ACHN (cell line): ENCODE measurements at regions not wholly inside any gene's neighbourhood (a gene's known extent, or its start where the extent isn't known, plus 50 kb on each side); places are given as distances from the start of the nearest gene placed in this dataset.

Experiments used
- DNase-seq: peaks from one replicate; pipeline ENCODE4 v3.0.0-alpha.2; 2015
- in situ Hi-C: cut with HindIII; loops from 2 replicates; pipeline ENCODE4 v1.10.0; 2017; ENCODE audit warnings: low sequenced_read_pairs, low pct_ligation_motif_present, low pct_unique_long_range_greater_than_20kb

DNA sequence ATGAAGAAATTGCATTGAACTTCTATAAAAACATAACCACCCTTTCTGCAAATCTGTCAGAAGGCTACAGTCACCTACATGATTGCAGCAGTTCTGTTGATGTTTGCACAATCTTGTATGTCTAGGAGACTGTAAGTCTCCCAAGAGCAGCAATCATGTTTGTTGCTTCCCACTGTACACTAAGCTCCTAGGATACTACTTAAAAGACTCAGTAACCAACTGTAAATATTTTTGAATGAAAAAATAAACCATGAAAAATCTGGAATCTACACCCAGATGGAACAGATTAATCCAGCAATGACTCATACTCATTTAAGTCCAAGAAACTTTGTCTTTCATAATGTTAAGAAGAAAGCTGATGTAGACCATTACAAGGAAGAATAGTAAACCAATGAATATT, 168.5 kb upstream of the ATXN1 start:
- in situ Hi-C loops, result no loop called here
- no peak for DNase-seq

DNA sequence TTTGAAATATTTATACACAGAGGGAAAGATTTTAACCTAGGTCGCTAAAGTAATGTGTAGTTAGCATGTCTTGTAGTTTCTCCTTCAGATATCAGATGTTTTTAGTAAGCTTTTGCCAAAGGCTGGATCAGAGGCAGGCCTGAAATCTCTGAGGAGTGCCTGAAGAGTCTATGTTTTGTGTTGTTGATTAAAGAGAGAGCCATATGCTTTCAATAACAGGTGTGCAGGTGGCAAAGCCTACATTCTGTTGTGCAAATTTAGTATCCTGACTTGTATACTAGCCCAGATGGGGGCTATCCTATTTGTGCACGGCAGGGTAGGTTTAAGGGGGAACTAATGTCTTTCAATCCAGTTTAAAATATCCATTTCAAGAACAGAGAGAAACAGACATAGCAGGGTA, 167.1 kb upstream of the ATXN1 start:
- in situ Hi-C loops, result no loop called here
- DNase-seq, result no peak

DNA sequence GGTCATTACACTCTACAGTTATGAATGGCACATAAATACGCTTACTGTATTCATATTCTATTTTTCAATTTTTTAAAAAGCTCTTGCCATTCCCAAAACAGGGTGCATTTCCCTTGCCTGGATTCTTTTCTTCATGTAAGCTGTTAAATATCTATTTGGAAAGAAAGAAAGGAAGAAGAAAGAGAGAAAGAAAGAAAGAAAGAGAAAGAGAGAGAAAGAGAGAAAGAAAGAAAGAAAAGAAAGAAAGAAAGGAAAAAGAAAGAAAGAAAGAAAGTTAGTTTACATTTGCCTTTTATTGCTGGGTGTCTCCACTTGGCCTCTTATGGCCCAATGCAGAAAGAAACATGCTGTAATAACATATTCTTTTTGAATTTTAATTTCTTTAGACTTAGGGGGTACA, 165.9 kb upstream of the ATXN1 start:
- DNase-seq, result no peak
- in situ Hi-C loops, result no loop called here

DNA sequence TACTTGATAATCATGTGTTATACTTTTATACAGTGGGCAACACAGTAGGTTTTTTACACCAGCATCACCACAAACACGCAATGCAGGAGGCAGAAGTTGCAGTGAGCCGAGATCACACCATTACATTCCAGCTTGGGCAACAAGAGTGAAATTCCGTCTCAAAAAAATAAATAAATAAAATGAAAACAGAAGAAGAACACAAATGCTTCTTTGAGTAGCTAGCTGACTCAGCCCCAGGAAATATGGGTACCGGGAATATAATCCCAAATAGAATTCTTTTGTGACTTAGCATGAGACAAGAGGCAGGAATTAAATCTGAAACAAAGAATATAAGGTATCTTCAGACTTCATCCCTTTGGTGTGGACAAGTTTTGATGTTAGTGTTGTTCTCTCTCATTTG, 164.2 kb upstream of the ATXN1 start:
- in situ Hi-C loops, result no loop called here

DNA sequence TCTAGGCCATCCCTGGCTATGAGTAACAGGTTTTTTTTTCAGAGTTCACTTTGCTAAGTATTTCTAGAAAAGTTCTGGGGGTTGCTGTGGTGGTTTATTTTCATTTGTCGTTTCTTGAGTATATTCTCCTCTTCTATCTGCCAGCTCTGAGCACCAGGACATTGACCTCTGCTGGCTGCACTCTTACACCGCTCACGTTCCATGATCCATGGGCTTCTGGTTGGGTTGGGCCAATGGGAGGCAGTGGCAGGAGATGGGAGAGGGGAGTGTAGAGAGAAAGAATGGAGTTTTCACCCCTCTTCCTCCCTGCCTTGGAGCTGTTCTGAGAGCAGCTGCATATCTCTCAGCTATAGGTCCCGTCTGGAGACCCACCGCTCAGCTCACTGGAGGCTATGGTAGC, 161.0 kb upstream of the ATXN1 start:
- DNase-seq, result no peak
- in situ Hi-C loops, result no loop called here

More for the DNA sequence above, 164.2 kb upstream of the ATXN1 start:
- DNase-seq, result no peak

DNA sequence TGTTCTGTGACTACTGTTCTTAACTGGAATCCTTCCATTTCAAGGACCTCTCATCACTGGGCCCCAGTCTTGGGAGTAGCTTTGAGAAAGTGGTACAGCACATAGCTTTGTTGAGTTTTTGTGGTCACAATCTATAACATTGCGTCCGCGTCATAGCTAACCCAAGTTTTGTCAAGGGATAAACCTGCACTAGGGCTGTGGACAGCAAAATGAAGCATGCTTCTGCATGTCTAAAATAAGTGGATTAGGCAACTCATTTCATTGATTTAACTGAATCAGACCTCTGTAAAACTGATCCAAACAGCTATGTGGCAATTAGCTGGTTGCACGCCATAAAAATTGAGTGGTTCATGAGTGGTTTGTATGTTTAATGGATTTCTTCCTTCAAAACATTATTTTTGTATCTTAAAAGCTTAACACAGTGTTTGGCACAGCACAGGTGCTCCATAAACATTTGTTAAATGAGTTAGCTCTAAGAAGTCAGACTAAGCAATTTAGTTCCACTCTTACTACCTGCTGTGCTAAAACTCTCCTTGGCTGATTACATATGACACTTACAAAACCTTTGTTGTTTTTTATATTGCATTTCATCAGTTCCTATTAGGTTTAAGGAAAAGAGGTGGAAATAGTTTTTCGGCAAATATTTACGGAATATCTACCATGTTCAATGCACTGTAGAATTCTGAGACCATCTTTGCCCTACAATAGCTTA, 160.3 kb upstream of the ATXN1 start:
- in situ Hi-C loops, result no loop called here
- no peak for DNase-seq

DNA sequence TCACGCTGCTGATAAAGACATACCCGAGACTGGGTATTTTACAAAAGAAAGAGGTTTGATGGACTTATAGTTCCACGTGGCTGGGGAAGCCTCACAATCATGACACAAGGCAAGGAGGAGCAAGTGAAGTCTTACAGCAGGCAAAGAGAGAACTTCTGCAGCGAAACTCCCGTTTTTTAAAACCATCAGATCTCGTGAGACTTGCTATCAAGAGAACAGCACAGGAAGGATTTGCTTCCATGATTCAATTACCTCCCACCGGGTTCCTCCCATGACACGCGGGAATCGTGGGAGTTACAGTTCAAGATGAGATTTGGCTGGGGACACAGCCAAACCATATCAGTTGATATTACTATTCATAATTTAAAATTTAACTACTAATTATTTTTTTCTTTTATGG, 157.3 kb upstream of the ATXN1 start:
- in situ Hi-C loops, result no loop called here
- no peak for DNase-seq

DNA sequence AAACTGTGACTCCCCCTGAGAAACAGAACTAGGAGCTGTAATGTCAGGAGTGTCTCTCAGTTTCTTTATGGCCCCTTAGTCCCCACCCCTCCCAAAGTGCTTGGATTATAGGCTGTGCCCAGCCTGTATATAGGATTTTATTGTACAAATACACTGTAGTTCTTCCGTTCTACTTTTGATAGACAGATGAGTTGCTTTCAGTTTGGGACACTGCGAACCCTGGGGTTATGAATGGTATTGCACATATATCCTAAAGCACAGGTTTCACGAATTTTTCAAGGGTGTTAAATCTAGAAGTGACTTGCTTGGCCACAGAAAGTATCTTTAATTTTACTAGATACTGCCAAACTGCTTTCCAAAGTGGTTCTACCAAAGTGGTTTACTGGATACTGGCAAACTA, 152.9 kb upstream of the ATXN1 start:
- DNase-seq, result no peak
- in situ Hi-C loops, result no loop called here

DNA sequence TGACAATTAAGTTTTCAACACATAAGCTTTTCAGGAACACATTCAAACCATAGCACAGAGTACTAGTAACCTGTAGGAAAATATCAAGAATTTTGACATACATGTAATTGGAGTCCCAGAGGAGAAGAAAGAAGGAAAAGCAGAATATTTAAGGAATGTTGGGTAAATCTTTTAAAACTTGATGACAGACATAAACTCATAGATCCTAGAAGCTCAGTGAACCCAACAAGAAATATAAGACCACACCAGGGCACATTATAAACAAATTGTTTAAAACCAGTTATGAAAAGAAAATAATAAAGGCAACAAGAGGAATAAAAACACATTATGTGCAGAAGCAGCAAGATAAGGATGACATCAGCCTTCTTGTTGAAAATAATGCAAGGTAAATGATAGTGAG, 151.5 kb upstream of the ATXN1 start:
- no peak for DNase-seq
- in situ Hi-C loops, result no loop called here

DNA sequence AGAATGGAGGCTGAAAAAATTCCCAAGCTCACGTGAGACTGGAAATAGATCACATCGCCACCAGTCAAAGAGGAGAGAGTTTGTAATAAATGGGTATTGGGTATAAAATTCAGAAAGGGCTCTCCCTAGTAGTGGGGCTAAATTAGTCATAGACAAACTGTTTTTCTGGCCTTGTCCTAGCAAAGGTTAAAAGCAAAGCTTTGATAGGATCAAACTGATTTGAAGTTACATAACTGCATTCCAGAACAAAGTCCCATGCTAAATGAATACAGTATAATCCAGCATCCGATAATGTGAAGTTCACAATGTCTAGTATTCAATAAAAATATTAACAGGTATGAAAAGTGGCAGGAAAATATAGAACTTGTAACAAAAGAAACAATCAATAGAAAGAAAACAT, 149.8 kb upstream of the ATXN1 start:
- DNase-seq, result no peak
- in situ Hi-C loops, result no loop called here

DNA sequence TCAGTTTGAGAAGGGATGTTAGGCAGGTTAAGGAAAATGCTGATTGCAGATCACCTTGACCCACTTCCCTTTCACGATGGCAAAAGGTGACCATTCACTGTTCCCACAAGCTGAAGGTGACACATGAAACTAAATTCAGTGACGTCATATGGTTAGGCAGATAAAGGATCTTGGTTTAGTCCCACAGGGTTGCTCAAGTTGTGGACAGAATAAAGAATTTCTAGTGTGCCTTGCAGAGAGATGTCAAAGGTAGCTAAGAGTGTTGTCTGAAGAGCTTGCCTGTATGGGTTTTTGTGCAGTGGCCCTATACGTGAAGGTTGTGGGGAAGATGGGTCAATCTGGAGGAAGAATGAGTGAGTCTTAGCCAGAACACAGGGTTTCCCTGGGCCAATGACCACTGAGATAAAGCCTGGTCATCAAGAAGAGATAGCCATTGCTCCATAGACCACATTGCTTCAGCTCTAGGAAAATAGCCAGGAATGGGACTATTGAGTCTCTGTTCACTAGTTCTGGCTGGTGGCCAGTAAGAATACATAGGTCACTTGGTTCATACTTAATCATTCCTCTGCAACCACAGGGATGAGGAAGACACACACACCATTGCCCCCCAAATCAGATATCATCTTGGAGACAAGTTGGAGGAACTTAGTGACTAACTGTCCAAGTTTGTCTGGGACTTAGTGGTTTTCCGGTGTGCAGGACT, 148.5 kb upstream of the ATXN1 start:
- DNase-seq, result no peak
- in situ Hi-C loops, result no loop called here

DNA sequence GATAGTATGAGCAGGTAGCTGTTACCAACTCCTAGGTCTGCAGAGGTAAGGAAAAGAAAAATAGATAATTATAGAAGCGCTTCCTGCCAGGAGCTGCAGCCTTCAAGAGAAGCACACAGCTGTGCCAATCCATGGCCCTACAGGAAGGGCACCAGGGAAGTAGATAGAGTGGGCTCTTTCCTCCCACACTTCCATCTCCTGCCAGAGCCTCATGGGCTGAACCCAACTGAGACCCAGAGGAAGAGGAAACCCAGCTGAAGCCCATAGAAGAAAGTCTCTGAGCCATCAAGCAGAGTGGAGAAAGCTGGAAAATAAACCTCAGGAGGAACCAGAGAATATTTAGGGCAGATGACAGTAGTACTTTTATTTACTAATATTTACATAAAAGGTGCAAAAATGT, 146.7 kb upstream of the ATXN1 start:
- no peak for DNase-seq
- in situ Hi-C loops, result no loop called here

DNA sequence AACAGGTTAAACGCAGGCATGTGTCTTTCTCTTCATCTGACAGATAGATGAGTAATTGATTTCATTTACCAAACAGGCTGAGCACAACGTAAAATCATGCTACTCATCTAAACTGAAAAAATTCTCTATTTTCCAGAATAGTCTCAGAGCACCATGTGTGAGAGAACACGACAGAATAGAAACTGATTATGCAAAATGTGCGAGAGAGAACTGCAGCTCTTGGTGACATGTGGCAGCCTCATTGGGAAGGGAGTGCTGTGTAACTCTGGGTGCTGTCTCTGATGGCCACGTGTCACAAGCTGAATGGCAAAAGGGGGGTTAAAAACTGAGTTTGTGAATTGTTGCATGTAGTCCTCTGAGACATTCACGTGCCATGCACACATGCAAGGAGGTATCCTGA, 143.7 kb upstream of the ATXN1 start:
- in situ Hi-C loops, result no loop called here
- DNase-seq, result no peak

DNA sequence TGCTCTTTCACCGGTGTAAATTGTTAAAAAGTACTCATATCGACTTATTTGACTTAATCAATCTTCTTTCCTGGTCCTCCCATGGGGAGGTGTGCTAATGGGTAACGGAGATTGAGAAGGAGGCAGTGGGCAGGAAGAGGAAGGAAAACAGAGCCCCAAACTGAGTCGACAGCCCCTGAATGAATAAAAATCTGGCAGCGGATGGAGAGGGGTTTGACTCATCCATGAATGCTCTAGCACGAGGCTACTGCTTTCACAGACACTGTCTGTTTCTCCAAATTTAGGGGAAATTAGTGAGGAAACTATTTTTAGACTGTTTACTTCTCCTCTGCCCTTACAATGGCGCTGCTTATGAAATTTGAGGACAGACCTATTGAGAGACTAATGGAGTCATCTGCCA, 142.2 kb upstream of the ATXN1 start:
- in situ Hi-C loops, result no loop called here
- no peak for DNase-seq

DNA sequence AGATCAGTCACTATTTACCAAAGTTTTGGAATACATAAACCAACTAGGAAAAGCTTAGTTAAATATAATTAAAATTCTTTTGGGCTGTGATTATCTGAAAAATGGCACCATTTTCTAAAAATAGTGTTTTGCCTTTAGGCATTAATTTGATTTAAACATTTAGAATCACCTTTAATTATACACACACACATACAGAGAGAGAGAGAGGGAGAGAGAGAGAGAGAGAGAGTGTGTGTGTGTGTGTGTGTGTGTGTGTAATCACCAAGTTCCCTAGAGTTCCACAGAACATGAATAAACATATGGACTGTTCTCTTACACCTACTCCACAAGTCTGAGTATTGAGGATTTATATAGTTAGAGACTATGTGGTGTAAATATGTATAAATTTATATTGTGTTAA, 141.2 kb upstream of the ATXN1 start:
- in situ Hi-C loops, result no loop called here
- DNase-seq, result no peak

DNA sequence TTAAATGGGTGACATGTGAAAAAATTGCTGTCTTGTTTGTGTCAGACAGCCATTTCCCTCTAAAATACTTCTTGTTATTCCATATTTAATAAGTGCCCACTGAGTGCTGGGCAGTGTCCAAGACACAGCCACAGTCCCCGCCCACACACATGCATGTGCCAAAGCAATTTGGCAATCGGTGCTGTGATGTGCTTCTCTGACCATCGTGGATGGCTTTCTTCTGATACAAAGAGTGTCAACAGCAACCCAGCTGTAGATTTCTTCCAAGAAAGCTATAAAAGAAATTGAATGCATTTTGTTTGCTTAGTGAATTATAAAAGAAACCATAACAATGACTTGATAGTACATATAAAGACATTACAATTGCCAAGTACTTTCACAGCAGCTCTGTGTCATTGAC, 140.5 kb upstream of the ATXN1 start:
- in situ Hi-C loops, result no loop called here
- DNase-seq, result no peak

DNA sequence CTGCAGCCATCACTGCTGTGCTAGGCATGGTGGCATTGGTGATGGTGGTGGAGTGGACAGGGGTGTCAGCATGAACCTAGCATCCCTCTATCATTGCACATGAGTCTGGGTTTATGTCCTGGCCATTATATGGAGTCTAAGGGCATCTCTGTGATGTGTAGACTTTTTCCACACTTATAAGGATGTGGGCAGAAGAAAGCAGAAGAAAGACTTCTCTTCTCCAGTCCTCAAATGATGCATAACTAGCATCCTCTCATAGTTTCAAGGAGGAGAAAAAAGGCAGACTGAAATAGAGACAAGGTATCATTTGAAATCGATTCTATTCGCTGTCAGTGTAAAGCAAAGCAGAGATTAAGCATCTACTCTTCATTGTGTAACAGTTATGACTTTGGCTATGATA, 140.0 kb upstream of the ATXN1 start:
- in situ Hi-C loops, result no loop called here
- no peak for DNase-seq

DNA sequence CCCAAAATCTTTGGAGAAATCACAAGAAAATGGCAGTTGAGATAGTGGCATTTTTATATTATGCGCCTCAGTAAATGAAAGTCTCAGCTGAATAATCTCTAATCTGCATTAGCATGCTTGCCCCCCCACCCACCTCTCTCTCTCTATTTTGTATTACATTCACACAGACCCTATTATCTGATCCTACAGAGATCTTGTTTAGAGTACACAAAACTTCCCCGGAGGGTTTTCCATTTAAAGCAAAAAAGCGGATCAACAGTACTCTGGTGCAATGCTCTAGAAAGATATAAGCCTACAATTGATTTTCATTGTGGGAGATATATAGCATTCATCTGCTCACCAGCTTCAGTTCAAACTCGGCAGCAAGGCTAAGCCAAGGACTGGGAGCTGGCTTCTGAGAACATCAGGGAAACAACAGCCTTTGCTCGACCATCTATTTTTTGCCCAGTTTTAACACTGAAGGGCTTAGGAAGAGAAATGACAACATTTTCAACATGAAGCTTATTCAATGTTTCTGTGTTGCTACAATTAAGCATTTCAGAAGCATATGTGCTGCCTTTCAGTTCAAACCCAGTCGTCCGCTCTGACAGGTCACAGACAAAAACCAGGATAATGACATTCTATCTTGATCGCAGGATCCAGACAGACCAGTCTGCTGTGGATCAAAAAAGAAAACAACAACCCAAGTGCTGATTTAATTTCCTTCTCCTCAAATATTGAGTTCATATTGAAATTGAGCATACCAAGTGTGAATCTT, 137.6 kb upstream of the ATXN1 start:
- in situ Hi-C loops, result no loop called here
- DNase-seq, result no peak

DNA sequence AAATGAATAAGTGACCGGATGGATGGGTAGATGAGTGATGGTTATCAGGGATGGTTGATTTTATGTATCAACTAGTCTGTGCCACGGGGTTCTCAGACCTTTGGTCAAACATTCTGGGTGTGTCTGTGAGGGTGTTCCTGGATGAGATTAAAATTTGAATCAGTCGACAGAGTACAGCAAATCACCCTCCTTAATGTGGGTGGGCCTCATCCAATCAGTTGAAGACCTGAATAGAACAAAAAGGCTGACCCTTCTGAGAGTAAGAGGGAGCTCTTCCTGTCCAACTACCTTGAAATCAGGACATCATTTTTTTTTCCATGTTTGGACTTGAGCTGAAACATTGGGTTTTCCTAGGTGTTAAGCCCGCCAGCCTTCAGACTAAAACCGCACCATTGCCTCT, 136.4 kb upstream of the ATXN1 start:
- in situ Hi-C loops, result no loop called here

DNA sequence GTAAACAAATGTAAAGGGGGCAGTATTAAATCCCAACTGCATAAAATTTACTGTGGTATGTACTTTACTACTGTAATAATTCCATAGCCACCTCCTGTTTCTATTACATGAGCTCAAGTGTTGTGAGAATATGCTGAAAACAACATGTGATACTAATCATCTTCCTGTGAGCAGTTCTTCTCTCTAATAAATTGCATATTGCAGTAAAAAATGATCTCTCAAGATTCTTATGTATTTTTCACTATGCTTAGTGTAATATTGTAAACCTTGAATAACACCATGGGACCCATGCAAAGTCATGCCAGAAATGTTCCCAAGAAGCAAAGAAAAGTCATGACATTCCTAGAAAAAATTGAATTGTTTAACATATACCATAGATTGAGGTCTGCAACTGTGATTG, 133.0 kb upstream of the ATXN1 start:
- DNase-seq, result no peak
- in situ Hi-C loops, result no loop called here

More for the DNA sequence above, 136.4 kb upstream of the ATXN1 start:
- no peak for DNase-seq
